ENCODE measurements at regions not wholly inside any gene's neighbourhood (a gene's known extent, or its start where the extent isn't known, plus 50 kb on each side); places are given as distances from the start of the nearest gene placed in this dataset.

DNA sequence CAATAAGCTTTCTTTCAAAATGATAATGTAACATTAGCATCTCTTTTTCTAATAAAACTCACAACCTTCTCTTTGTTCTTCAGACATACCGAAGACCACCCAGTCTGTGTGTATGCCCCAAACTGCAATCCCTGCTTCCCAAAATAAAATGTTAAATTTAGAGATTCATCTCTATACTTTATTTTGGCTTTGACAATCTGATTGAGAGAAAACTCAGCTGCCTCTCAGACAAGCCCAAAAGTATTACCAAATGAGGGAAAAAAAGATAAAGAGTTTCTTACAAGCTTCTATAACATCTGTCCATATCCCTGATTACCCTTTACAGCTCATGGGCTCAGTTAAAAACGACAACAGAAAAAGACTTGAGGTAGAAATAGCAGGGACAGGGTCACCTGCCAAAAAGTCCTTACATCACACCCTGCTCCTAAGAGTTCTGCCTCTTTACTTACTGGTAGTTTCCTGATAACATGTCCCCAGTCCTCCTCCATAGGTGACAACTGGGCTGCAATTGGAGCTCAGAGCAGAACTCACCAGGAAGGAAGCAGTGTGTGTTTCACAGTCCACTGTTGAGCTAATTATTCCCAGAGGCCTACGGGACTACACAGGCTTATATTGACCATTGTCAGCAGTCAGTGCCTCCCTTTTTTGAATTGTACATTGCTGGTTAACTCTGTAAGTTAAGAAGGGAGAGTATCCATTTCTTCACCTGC is 70.9 kb upstream of the FAM9C start:
- Histone ChIP-seq H3K27me3 (ENCODE audit: insufficient read depth) (no peaks in the 10 kb centered on the region), H3K27ac (ENCODE audit: low read depth in 2 of 2, low read length in 1 of 2) (no peak overlapping the region), H3K4me3 (ENCODE audit: low read depth in 2 of 2, low read length in 1 of 2) (no peak overlapping the region), H3F3A (replicated peaks; ENCODE audit: insufficient read depth) (peaks cover 16% of the 10 kb centered on the region), H4K20me1 (ENCODE audit: insufficient read depth) (no peaks in the 10 kb centered on the region), H2AFZ (ENCODE audit: low read depth) (no peak overlapping the region; the same call in 1 of the 2 replicates), H3K4me2 (no peak overlapping the region), H3K9ac (no peak overlapping the region), H3K4me1 (ENCODE audit: control insufficient read depth in 1 of 2, insufficient read depth in 2 of 2, low read depth in 1 of 2, low read length in 1 of 2) (peaks cover 0 to 4% of the 10 kb centered on the region in 2 experiments; a peak in 1 of 4 replicates), H3K36me3 (replicated peaks in 1 of 2; ENCODE audit: control insufficient read depth in 1 of 2, insufficient read depth in 2 of 2, low read length in 1 of 2) (no peaks in the 10 kb centered on the region), H3K9me2 (no peaks in the 10 kb centered on the region), H3K79me2 (ENCODE audit: insufficient read depth) (no peaks in the 10 kb centered on the region), H3K9me3 (no peaks in the 10 kb centered on the region)
- TF ChIP-seq, protein P1, sequence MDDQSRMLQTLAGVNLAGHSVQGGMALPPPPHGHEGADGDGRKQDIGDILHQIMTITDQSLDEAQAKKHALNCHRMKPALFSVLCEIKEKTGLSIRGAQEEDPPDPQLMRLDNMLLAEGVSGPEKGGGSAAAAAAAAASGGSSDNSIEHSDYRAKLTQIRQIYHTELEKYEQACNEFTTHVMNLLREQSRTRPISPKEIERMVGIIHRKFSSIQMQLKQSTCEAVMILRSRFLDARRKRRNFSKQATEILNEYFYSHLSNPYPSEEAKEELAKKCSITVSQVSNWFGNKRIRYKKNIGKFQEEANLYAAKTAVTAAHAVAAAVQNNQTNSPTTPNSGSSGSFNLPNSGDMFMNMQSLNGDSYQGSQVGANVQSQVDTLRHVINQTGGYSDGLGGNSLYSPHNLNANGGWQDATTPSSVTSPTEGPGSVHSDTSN (IDR thresholded peaks at IDR 0.05): no peak
- TF ChIP-seq TEAD4 (IDR thresholded peaks at IDR 0.05; ENCODE audit: borderline replicate concordance, insufficient read depth): no peak
- no peak for TF ChIP-seq RXRA (IDR thresholded peaks at IDR 0.05; ENCODE audit: borderline replicate concordance, low read depth)
- TF ChIP-seq ELF1 (IDR thresholded peaks at IDR 0.05): no peak
- TF ChIP-seq CHD2 (IDR thresholded peaks at IDR 0.05; ENCODE audit: low read length, partially characterized antibody): no peak
- no peak for TF ChIP-seq GABPA (IDR thresholded peaks at IDR 0.05; ENCODE audit: low read depth)
- TF ChIP-seq, protein P2, sequence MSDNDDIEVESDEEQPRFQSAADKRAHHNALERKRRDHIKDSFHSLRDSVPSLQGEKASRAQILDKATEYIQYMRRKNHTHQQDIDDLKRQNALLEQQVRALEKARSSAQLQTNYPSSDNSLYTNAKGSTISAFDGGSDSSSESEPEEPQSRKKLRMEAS (IDR thresholded peaks at IDR 0.05; ENCODE audit: low read depth): no peak
- TF ChIP-seq MXI1 (IDR thresholded peaks at IDR 0.05; ENCODE audit: low read depth, low read length): no peak
- no peak for TF ChIP-seq FOSL2 (IDR thresholded peaks at IDR 0.05; ENCODE audit: borderline replicate concordance, low read depth)
- no peak for TF ChIP-seq EZH2phosphoT487 (IDR thresholded peaks at IDR 0.05; ENCODE audit: borderline replicate concordance, low read depth)
- TF ChIP-seq TCF12 (IDR thresholded peaks at IDR 0.05): no peak
- TF ChIP-seq, protein P3, sequence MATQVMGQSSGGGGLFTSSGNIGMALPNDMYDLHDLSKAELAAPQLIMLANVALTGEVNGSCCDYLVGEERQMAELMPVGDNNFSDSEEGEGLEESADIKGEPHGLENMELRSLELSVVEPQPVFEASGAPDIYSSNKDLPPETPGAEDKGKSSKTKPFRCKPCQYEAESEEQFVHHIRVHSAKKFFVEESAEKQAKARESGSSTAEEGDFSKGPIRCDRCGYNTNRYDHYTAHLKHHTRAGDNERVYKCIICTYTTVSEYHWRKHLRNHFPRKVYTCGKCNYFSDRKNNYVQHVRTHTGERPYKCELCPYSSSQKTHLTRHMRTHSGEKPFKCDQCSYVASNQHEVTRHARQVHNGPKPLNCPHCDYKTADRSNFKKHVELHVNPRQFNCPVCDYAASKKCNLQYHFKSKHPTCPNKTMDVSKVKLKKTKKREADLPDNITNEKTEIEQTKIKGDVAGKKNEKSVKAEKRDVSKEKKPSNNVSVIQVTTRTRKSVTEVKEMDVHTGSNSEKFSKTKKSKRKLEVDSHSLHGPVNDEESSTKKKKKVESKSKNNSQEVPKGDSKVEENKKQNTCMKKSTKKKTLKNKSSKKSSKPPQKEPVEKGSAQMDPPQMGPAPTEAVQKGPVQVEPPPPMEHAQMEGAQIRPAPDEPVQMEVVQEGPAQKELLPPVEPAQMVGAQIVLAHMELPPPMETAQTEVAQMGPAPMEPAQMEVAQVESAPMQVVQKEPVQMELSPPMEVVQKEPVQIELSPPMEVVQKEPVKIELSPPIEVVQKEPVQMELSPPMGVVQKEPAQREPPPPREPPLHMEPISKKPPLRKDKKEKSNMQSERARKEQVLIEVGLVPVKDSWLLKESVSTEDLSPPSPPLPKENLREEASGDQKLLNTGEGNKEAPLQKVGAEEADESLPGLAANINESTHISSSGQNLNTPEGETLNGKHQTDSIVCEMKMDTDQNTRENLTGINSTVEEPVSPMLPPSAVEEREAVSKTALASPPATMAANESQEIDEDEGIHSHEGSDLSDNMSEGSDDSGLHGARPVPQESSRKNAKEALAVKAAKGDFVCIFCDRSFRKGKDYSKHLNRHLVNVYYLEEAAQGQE (IDR thresholded peaks at IDR 0.05; ENCODE audit: low read depth, low read length): no peak
- TF ChIP-seq JUND (IDR thresholded peaks at IDR 0.05): no peak
- TF ChIP-seq, protein P4, sequence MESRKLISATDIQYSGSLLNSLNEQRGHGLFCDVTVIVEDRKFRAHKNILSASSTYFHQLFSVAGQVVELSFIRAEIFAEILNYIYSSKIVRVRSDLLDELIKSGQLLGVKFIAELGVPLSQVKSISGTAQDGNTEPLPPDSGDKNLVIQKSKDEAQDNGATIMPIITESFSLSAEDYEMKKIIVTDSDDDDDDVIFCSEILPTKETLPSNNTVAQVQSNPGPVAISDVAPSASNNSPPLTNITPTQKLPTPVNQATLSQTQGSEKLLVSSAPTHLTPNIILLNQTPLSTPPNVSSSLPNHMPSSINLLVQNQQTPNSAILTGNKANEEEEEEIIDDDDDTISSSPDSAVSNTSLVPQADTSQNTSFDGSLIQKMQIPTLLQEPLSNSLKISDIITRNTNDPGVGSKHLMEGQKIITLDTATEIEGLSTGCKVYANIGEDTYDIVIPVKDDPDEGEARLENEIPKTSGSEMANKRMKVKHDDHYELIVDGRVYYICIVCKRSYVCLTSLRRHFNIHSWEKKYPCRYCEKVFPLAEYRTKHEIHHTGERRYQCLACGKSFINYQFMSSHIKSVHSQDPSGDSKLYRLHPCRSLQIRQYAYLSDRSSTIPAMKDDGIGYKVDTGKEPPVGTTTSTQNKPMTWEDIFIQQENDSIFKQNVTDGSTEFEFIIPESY (IDR thresholded peaks at IDR 0.05; ENCODE audit: borderline replicate concordance, low read depth): no peak
- no peak for TF ChIP-seq RAD21 (IDR thresholded peaks at IDR 0.05; ENCODE audit: low read length)
- no peak for TF ChIP-seq RFX5 (IDR thresholded peaks at IDR 0.05; ENCODE audit: low read length)
- TF ChIP-seq GATA2 (CRISPR knock-in tag; IDR thresholded peaks at IDR 0.05): no peak
- ChIA-PET CTCF (interaction anchor here (0.7 kb wide), 1 partner anchor 45 kb away, joined by 3 read pairs; no protein-coding TSS in a partner anchor), POLR2A (no interaction called here)
- 45% methylated on average over 3 of the region's 3 CpGs for WGBS (ENCODE audit: low lambda C conversion rate)
- no peak for DNase-seq
